ENCODE measurements at regions not wholly inside any gene's neighbourhood (a gene's known extent, or its start where the extent isn't known, plus 50 kb on each side); places are given as distances from the start of the nearest gene placed in this dataset.

GRCh38 chr9:134566936-134567335 lies 74.7 kb upstream of the COL5A1 start:
- no peak overlapping the region for H3K23ac ChIP-seq (ENCODE audit: insufficient read length)
- TF ChIP-seq ZNF274 (IDR thresholded peaks at IDR 0.05; ENCODE audit: borderline replicate concordance, extremely low read depth, low read length), result no peak
- no peak for TF ChIP-seq SP4 (IDR thresholded peaks at IDR 0.05; ENCODE audit: low read length)
- 0 out of 2 replicates have a peak, but pooled peaks have one; percentile 45 for TF ChIP-seq YY1 (IDR thresholded peaks at IDR 0.05; ENCODE audit: low read depth, low read length)
- H3K56ac ChIP-seq (replicated peaks; ENCODE audit: insufficient read length, low read depth, low read length), result no peak overlapping the region
- H4K5ac ChIP-seq (ENCODE audit: insufficient read length, low read depth, low read length), result no peak overlapping the region
- no peak overlapping the region for H4K8ac ChIP-seq (ENCODE audit: extremely low read depth, insufficient read depth, low read length)
- no peak overlapping the region for H2AFZ ChIP-seq (ENCODE audit: low read length)
- H3K4ac ChIP-seq (replicated peaks; ENCODE audit: insufficient read length, low read depth, low read length), result no peak overlapping the region
- no peaks in the 10 kb centered on the region for H3K4me1 ChIP-seq (replicated peaks in 1 of 4; ENCODE audit: control insufficient read depth in 3 of 4, insufficient read depth in 4 of 4, low read length in 3 of 4)
- no peaks in the 10 kb centered on the region for H3K79me2 ChIP-seq (ENCODE audit: control insufficient read depth in 1 of 2, insufficient read depth in 2 of 2, low read length in 2 of 2)
- no peak overlapping the region for H2BK120ac ChIP-seq (replicated peaks; ENCODE audit: low read depth, low read length)
- WGBS, 2 experiments (ENCODE audit: extremely low coverage in 1 of 2, insufficient coverage in 1 of 2, insufficient read length in 1 of 2, insufficient replicate concordance in 2 of 2, low coverage in 1 of 2, low lambda C conversion rate in 2 of 2, missing lambda C conversion rate in 1 of 2), result 85% methylated on average over 5 of the region's 5 CpGs; no CpG with 5 or more reads in 1 of the 2 experiments
- H2BK5ac ChIP-seq (ENCODE audit: low read depth, low read length), result no peak overlapping the region
- no peaks in the 10 kb centered on the region for H3K36me3 ChIP-seq (ENCODE audit: control insufficient read depth in 2 of 4, insufficient read depth in 4 of 4, low read length in 3 of 4)
- H3K27me3 ChIP-seq (replicated peaks in 1 of 4; ENCODE audit: control insufficient read depth in 3 of 4, extremely low read depth in 1 of 4, insufficient read depth in 3 of 4, low read length in 3 of 4), result no peaks in the 10 kb centered on the region
- POLR2A ChIA-PET (ENCODE audit: partially characterized antibody), result no interaction called here
- no peak overlapping the region for H3K4me2 ChIP-seq (ENCODE audit: insufficient read depth in 1 of 2, low read depth in 2 of 2, low read length in 2 of 2)
- H3K9me3 ChIP-seq (ENCODE audit: insufficient read depth in 2 of 2, low read depth in 1 of 2, low read length in 1 of 2), result peaks cover 0 to 5% of the 10 kb centered on the region in 2 experiments; a peak in 1 of 4 replicates
- H3K18ac ChIP-seq (ENCODE audit: extremely low read depth, low read length), result no peak overlapping the region
- no peak for FAIRE-seq
- H3K4me3 ChIP-seq (ENCODE audit: extremely low read depth in 1 of 4, insufficient read depth in 2 of 4, low read depth in 3 of 4, low read length in 4 of 4), result no peak overlapping the region
- H3K23me2 ChIP-seq (ENCODE audit: low read depth, low read length), result no peaks in the 10 kb centered on the region
- no peak overlapping the region for H2BK15ac ChIP-seq (ENCODE audit: low read length)
- H2AK5ac ChIP-seq (ENCODE audit: low read depth, low read length), result no peak overlapping the region
- H4K20me1 ChIP-seq (replicated peaks in 1 of 2; ENCODE audit: control insufficient read depth in 1 of 2, insufficient read depth in 2 of 2, low read length in 2 of 2), result no peaks in the 10 kb centered on the region
- H2BK12ac ChIP-seq (ENCODE audit: low read depth, low read length), result no peak overlapping the region
- H3K79me1 ChIP-seq (ENCODE audit: low read depth, low read length), result no peaks in the 10 kb centered on the region
- no peak overlapping the region for H3K27ac ChIP-seq (ENCODE audit: low read depth, low read length)
- H4K91ac ChIP-seq (replicated peaks; ENCODE audit: insufficient read length, low read length), result no peak overlapping the region
- CTCF ChIA-PET (ENCODE audit: partially characterized antibody), result interaction anchor here (0.9 to 1.1 kb wide), 2 partner anchors 12 to 104 kb away, joined by 3 to 4 read pairs; no protein-coding TSS in a partner anchor
- no peak overlapping the region for H2BK20ac ChIP-seq (ENCODE audit: low read length)
- no peak overlapping the region for H3K9ac ChIP-seq (replicated peaks in 1 of 4; ENCODE audit: extremely low read depth in 1 of 4, low read depth in 3 of 4, low read length in 3 of 4)
- peak in 1 of 2 experiments; percentile 32 for DNase-seq (ENCODE audit: low read depth in 1 of 2, low spot score in 2 of 2)
- H3K14ac ChIP-seq (ENCODE audit: insufficient read length), result no peak overlapping the region
